Astrocyte (in vitro differentiated cells and primary cell): ENCODE measurements at regions not wholly inside any gene's neighbourhood (a gene's known extent, or its start where the extent isn't known, plus 50 kb on each side); places are given as distances from the start of the nearest gene placed in this dataset.
"Not testable (repeated sequence)": the region's sequence is repeated elsewhere in the genome, so short reads cannot be mapped to it uniquely, and the experiment has no call there.

Experiments used
- DNase-seq: peaks from one replicate; pipeline ENCODE4 v3.0.0-alpha.2; 2010; ENCODE audit warnings: low read depth
- FAIRE-seq: peaks from 2 replicates; lab custom pipeline; 2011; peaks lifted over from hg19 to GRCh38; lab: Jason Lieb, UNC
- H2AFZ ChIP-seq: 2 replicates; pipeline ENCODE4 v1.6.0; 2012; ENCODE audit warnings: low read depth, low read length, inconsistent platforms
- H3K27ac ChIP-seq: 2 replicates; pipeline ENCODE4 v1.5.1; 2011; ENCODE audit warnings: low read depth, low read length, inconsistent platforms
- H3K27me3 ChIP-seq: 2 replicates; pipeline ENCODE4 v1.6.0; 2011; ENCODE audit warnings: low read length, inconsistent platforms; ENCODE audit not compliant: insufficient read depth
- H3K36me3 ChIP-seq: 2 replicates; pipeline ENCODE4 v1.5.1; 2011; ENCODE audit warnings: low read length, inconsistent platforms; ENCODE audit not compliant: insufficient read depth
- H3K4me1 ChIP-seq: 2 replicates; pipeline ENCODE4 v1.5.1; 2011; ENCODE audit warnings: low read length, inconsistent platforms; ENCODE audit not compliant: insufficient read depth
- H3K4me2 ChIP-seq: 2 replicates; pipeline ENCODE4 v1.6.0; 2012; ENCODE audit warnings: low read length, inconsistent platforms
- H3K4me3 ChIP-seq: 2 replicates; pipeline ENCODE4 v1.5.1; 2011; ENCODE audit warnings: low read depth, mild to moderate bottlenecking, low read length, inconsistent platforms; ENCODE audit not compliant: insufficient read depth
- H3K79me2 ChIP-seq: 2 replicates; pipeline ENCODE4 v1.6.0; 2012; ENCODE audit warnings: mild to moderate bottlenecking, low read length, inconsistent platforms; ENCODE audit not compliant: insufficient read depth
- H3K9ac ChIP-seq: 2 replicates; pipeline ENCODE4 v1.6.0; 2012; ENCODE audit warnings: mild to moderate bottlenecking, low read length, inconsistent platforms
- H3K9me3 ChIP-seq: 2 replicates; pipeline ENCODE4 v1.5.1; 2012; ENCODE audit warnings: low read depth, mild to moderate bottlenecking, low read length, inconsistent platforms; ENCODE audit not compliant: insufficient read depth
- H4K20me1 ChIP-seq: 2 replicates; pipeline ENCODE4 v1.6.0; 2012; ENCODE audit warnings: low read length, inconsistent platforms; ENCODE audit not compliant: insufficient read depth
- H3K27ac Mint-ChIP-seq: one replicate; pipeline ENCODE4 v1.8.0; 2021; ENCODE audit warnings: mild to moderate bottlenecking, mixed read lengths; ENCODE audit not compliant: unreplicated experiment
- H3K27me3 Mint-ChIP-seq: one replicate; pipeline ENCODE4 v1.8.0; 2021; ENCODE audit warnings: low read depth, mixed read lengths; ENCODE audit not compliant: unreplicated experiment
- H3K36me3 Mint-ChIP-seq: one replicate; pipeline ENCODE4 v1.8.0; 2021; ENCODE audit warnings: low read depth, mixed read lengths; ENCODE audit not compliant: unreplicated experiment
- H3K4me1 Mint-ChIP-seq: one replicate; pipeline ENCODE4 v1.8.0; 2021; ENCODE audit warnings: low read depth, mixed read lengths; ENCODE audit not compliant: unreplicated experiment
- H3K4me3 Mint-ChIP-seq: one replicate; pipeline ENCODE4 v1.8.0; 2021; ENCODE audit warnings: mild to moderate bottlenecking, moderate library complexity, mixed read lengths; ENCODE audit not compliant: unreplicated experiment
- H3K9me3 Mint-ChIP-seq: one replicate; pipeline ENCODE4 v1.8.0; 2021; ENCODE audit warnings: mild to moderate bottlenecking, mixed read lengths; ENCODE audit not compliant: unreplicated experiment
- CTCF ChIP-seq: IDR thresholded peaks from 2 replicates; pipeline ENCODE4 v1.5.1; 2011; ENCODE audit warnings: low read depth, mild to moderate bottlenecking, inconsistent platforms, low read length, moderate library complexity; ENCODE audit not compliant: insufficient read depth
- EZH2 ChIP-seq: IDR thresholded peaks from 2 replicates; pipeline ENCODE4 v1.6.1; 2012; ENCODE audit warnings: mild to moderate bottlenecking, low read length, inconsistent platforms; ENCODE audit not compliant: insufficient read depth

- no peaks in the 10 kb centered on the region for H3K27me3 Mint-ChIP-seq
- FAIRE-seq = no peak
Measured at GRCh38 chr12:78566456-78566855, 298.1 kb upstream of the SYT1 start.

DNA sequence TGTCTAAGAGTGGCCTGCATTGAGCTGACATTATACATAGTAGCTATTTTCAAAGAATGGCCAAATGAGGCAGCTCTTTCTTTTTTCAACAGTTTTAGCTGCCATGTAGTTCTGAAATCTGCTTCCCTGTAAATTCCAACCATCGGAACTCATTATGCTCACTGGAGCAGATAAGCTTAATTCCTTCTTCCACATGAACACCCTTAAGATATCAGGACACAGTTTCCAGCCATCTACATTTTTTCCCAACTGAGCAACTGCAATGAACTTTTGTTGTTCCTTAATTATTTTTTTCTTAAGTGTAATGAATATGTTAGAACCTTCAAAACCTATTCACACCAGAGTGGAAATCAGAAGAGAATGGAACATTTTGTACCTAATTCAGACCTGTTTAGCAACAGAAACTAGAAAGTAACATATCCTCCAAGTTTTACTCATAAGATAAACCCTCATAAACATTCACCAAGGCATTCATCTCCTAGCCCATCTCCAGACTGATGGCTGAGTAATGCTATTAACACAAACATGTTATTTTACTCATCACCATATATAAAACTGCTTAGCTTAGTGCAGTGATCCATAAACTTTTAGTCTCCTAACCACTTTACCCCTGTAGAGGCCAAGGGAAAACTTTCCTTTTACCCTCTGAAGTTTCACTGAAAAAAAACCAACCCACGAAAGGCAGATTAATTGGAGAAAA is 296.1 kb upstream of the SYT1 start:
- no peaks in the 10 kb centered on the region for H3K9me3 ChIP-seq
- Mint-ChIP-seq H3K27me3 (no peaks in the 10 kb centered on the region), H3K27ac (no peak overlapping the region), H3K9me3 (no peaks in the 10 kb centered on the region), H3K36me3 (no peaks in the 10 kb centered on the region), H3K4me3 (no peak overlapping the region), H3K4me1 (no peaks in the 10 kb centered on the region)
- no peak overlapping the region for H2AFZ ChIP-seq
- no peak for FAIRE-seq
- no peak overlapping the region for H3K9ac ChIP-seq
- H3K4me3 ChIP-seq = no peak overlapping the region
- no peak for TF ChIP-seq CTCF
- no peak for TF ChIP-seq EZH2
- H3K27ac ChIP-seq = peak overlapping the region; percentile 8
- peak; percentile 80 for DNase-seq
- H3K4me1 ChIP-seq = peaks cover 3% of the 10 kb centered on the region
- H3K79me2 ChIP-seq = no peaks in the 10 kb centered on the region
- H3K4me2 ChIP-seq = no peak overlapping the region
- H4K20me1 ChIP-seq = no peaks in the 10 kb centered on the region
- H3K27me3 ChIP-seq = no peaks in the 10 kb centered on the region
- H3K36me3 ChIP-seq = no peaks in the 10 kb centered on the region

More at GRCh38 chr12:78566456-78566855, 298.1 kb upstream of the SYT1 start:
- Histone ChIP-seq H3K4me2 (no peak overlapping the region), H4K20me1 (no peaks in the 10 kb centered on the region), H3K9me3 (no peaks in the 10 kb centered on the region), H2AFZ (no peak overlapping the region), H3K4me3 (no peak overlapping the region), H3K4me1 (peaks cover 3% of the 10 kb centered on the region), H3K9ac (no peak overlapping the region), H3K36me3 (no peaks in the 10 kb centered on the region), H3K27ac (no peak overlapping the region), H3K27me3 (no peaks in the 10 kb centered on the region), H3K79me2 (no peaks in the 10 kb centered on the region)
- no peaks in the 10 kb centered on the region for H3K4me1 Mint-ChIP-seq
- H3K9me3 Mint-ChIP-seq = no peaks in the 10 kb centered on the region
- TF ChIP-seq CTCF (no peak), EZH2 (no peak)
- H3K27ac Mint-ChIP-seq = no peak overlapping the region
- DNase-seq = no peak
- H3K4me3 Mint-ChIP-seq = no peak overlapping the region
- H3K36me3 Mint-ChIP-seq = no peaks in the 10 kb centered on the region

- Mint-ChIP-seq H3K4me3 (no peak overlapping the region), H3K27me3 (no peaks in the 10 kb centered on the region), H3K9me3 (peaks cover 3% of the 10 kb centered on the region), H3K36me3 (no peaks in the 10 kb centered on the region), H3K27ac (no peak overlapping the region), H3K4me1 (no peaks in the 10 kb centered on the region)
- H3K27ac ChIP-seq = no peak overlapping the region
- no peaks in the 10 kb centered on the region for H3K79me2 ChIP-seq
- no peak overlapping the region for H3K9ac ChIP-seq
- TF ChIP-seq CTCF (no peak), EZH2 (no peak)
- no peak overlapping the region for H3K4me2 ChIP-seq
- H3K36me3 ChIP-seq = no peaks in the 10 kb centered on the region
- no peaks in the 10 kb centered on the region for H3K9me3 ChIP-seq
- peaks cover 3% of the 10 kb centered on the region for H3K4me1 ChIP-seq
- FAIRE-seq (no peak), DNase-seq (no peak)
- no peak overlapping the region for H2AFZ ChIP-seq
- no peaks in the 10 kb centered on the region for H3K27me3 ChIP-seq
- no peak overlapping the region for H3K4me3 ChIP-seq
- no peaks in the 10 kb centered on the region for H4K20me1 ChIP-seq
Measured at GRCh38 chr12:78571953-78572352, 292.6 kb upstream of the SYT1 start.

- not testable (repeated sequence) for H3K4me3 ChIP-seq, H3K27me3 Mint-ChIP-seq, DNase-seq, H3K27ac Mint-ChIP-seq, H3K36me3 Mint-ChIP-seq, H3K4me2 ChIP-seq, H3K4me1 ChIP-seq, H4K20me1 ChIP-seq, H3K36me3 ChIP-seq, H3K9me3 Mint-ChIP-seq, H3K79me2 ChIP-seq, H3K27ac ChIP-seq, H3K27me3 ChIP-seq, H2AFZ ChIP-seq, H3K4me3 Mint-ChIP-seq, H3K4me1 Mint-ChIP-seq, H3K9ac ChIP-seq, H3K9me3 ChIP-seq, FAIRE-seq
Measured at GRCh38 chr12:78575208-78575607, 289.4 kb upstream of the SYT1 start.
